Activated B cell treated with CpG ODN at 0.5 μM for 24 hours (primary cell): ENCODE measurements at regions not wholly inside any gene's neighbourhood (a gene's known extent, or its start where the extent isn't known, plus 50 kb on each side); places are given as distances from the start of the nearest gene placed in this dataset.

Source experiments
- ATAC-seq: fragments of 200-7000 bp; cut with Tn5 transposase; one replicate; pipeline ENCODE4 v1.10.0; 2021; ENCODE audit warnings: low read depth, mild to moderate bottlenecking, moderate library complexity
- CTCF ChIA-PET: fragments of 350-600 bp; sonication (Branson Sonifier 250); formaldehyde crosslinking; loops from one replicate; lab custom pipeline; 2021; ENCODE audit warnings: antibody characterized with exemption; lab: Charles Lee
- POLR2A ChIA-PET: fragments of 350-600 bp; sonication (Branson Sonifier 250); formaldehyde crosslinking; loops from one replicate; lab custom pipeline; 2021; ENCODE audit warnings: antibody characterized with exemption; lab: Charles Lee
- DNase-seq: peaks from one replicate; pipeline ENCODE4 v3.0.0; 2022
- H3K27ac Mint-ChIP-seq: one replicate; pipeline ENCODE4 v1.8.0; 2020; ENCODE audit warnings: mixed read lengths
- H3K27me3 Mint-ChIP-seq: one replicate; pipeline ENCODE4 v1.8.0; 2021; ENCODE audit warnings: mixed read lengths
- H3K36me3 Mint-ChIP-seq: one replicate; pipeline ENCODE4 v1.8.0; 2021; ENCODE audit warnings: low read depth, mixed read lengths
- H3K4me1 Mint-ChIP-seq: one replicate; pipeline ENCODE4 v1.8.0; 2021; ENCODE audit warnings: mixed read lengths
- H3K4me3 Mint-ChIP-seq: one replicate; pipeline ENCODE4 v1.8.0; 2020; ENCODE audit warnings: mild to moderate bottlenecking, mixed read lengths
- H3K9me3 Mint-ChIP-seq: one replicate; pipeline ENCODE4 v1.8.0; 2020; ENCODE audit warnings: mixed read lengths
- intact Hi-C: fragments of 100-400 bp; cut with micrococcal nuclease; formaldehyde crosslinking; loops from one replicate; pipeline ENCODE4 v1.15.1; 2024
- TF ChIP-seq, protein P1 (sequence below): fragments of 200-600 bp; IDR thresholded peaks from one replicate; pipeline ENCODE4 v1.8.0; 2022; ENCODE audit warnings: antibody characterized with exemption, mild to moderate bottlenecking

DNA sequence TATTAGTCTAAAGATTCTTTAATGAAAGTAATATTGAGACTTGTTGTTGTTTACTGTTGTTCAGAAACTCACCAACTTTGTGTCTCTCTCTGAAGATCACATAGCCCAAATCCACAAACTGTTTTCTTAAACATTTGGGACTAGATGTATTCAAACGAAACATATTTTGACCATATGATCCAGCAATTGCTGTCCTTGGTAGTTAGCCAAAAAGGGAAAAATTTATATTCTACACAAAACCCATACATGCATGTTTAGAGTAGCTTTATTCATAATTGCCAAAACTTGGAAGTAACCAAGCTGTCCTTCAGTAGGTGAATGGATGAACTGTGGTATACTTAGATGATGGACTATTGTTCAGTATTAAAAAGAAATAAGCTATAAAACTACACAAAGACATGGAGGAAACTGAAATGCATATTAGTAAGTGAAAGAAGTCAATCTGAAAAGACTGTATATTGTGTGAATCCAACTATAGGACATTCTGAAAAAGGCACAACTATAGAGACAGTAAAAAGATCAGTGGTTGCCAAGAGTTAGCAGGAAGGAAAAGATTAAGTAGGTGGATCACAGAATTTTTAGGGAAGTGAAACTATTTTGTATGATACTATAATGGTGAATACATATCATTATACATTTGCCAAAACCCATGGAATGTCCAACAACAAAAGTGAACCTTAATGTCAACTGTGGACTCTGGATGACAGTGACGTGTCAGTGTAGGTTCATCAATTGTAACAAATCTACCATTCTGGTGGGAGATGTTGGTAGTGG, 442.9 kb downstream of the INSC start:
- TF ChIP-seq, protein P1, sequence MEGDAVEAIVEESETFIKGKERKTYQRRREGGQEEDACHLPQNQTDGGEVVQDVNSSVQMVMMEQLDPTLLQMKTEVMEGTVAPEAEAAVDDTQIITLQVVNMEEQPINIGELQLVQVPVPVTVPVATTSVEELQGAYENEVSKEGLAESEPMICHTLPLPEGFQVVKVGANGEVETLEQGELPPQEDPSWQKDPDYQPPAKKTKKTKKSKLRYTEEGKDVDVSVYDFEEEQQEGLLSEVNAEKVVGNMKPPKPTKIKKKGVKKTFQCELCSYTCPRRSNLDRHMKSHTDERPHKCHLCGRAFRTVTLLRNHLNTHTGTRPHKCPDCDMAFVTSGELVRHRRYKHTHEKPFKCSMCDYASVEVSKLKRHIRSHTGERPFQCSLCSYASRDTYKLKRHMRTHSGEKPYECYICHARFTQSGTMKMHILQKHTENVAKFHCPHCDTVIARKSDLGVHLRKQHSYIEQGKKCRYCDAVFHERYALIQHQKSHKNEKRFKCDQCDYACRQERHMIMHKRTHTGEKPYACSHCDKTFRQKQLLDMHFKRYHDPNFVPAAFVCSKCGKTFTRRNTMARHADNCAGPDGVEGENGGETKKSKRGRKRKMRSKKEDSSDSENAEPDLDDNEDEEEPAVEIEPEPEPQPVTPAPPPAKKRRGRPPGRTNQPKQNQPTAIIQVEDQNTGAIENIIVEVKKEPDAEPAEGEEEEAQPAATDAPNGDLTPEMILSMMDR, result no peak
- H3K27me3 Mint-ChIP-seq, result no peaks in the 10 kb centered on the region
- no peak overlapping the region for H3K27ac Mint-ChIP-seq
- H3K4me1 Mint-ChIP-seq, result no peaks in the 10 kb centered on the region
- no peak for ATAC-seq
- H3K9me3 Mint-ChIP-seq, result no peaks in the 10 kb centered on the region
- no peak overlapping the region for H3K4me3 Mint-ChIP-seq
- CTCF ChIA-PET, result no interaction called here
- H3K36me3 Mint-ChIP-seq, result no peaks in the 10 kb centered on the region
- POLR2A ChIA-PET, result no interaction called here
- no peak for DNase-seq
- intact Hi-C loops, result no loop called here

DNA sequence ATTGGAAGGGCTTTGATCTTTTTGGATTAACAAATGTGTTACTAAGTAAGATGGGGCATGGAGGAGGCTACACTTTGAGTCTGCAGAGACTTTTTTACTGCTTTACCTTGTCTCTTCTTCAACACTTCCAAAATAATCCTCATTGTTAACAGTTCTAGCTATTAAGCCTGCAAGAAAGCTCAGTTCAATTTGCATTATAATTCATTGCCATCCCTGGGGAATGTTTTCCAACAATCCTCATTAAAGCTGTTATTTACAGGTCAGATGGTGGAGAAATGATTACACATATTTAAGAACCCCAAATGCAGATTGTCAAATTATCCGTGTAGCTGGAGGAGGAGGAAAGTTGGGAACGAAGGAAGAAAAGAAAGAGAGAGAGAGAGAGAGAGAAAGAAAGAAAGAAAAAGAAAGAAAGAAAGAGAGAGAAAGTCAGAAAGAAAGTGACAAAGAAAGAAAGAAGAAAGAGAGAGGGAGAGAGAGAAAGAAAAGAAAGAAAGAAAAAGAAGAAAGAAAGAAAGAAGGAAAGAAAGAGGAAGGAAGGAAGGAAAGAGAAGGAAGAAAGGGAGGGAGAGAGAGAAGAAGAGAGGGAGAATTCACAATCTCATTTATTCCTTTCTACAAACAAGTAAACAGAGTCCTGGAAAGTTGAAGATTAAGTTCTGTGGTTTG, 443.9 kb downstream of the INSC start:
- ATAC-seq, result no peak
- intact Hi-C loops, result no loop called here
- POLR2A ChIA-PET, result no interaction called here

DNA sequence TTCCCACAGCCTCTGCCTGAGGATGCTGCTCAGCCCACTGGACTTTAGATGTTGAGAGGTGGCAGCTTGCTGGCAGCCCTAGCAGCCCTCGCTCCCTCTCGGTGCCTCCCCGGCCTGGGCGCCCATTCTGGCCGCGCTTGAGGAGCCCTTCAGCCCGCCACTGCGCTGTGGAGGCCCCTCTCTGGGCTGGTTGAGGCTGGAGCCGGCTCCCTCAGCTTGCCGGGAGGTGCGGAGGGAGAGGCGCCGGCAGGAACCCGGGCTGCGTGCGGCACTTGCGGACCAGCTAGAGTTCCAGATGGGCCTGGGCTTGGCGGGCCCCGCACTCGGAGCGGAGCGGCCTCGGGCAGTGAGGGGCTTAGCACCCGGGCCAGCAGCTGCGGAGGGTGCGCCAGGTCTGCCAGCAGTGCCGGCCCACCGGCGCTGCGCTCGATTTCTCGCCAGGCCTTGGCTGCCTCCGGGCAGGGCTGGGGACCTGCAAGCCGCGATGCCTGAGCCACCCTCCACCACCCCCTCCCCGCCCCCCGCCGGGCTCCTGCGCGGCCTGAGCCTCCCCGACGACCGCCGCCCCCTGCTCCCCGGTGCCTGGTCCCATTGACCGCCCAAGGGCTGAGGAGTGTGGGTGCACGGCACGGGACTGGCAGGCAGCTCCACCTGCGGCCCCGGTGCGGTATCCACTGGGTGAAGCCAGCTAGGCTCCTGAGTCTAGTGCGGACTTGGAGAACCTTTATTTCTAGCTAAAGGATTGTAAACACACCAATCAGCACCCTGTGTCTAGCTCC, 446.2 kb downstream of the INSC start:
- Mint-ChIP-seq H3K27ac (no peak overlapping the region), H3K9me3 (no peaks in the 10 kb centered on the region), H3K36me3 (no peaks in the 10 kb centered on the region), H3K27me3 (no peaks in the 10 kb centered on the region), H3K4me3 (no peak overlapping the region), H3K4me1 (no peaks in the 10 kb centered on the region)
- intact Hi-C loops, result no loop called here
- TF ChIP-seq, protein P1, result no peak
- POLR2A ChIA-PET, result no interaction called here
- CTCF ChIA-PET, result no interaction called here
- ATAC-seq (no peak), DNase-seq (no peak)

More for the DNA sequence above, 443.9 kb downstream of the INSC start:
- DNase-seq, result no peak
- Mint-ChIP-seq H3K9me3 (no peaks in the 10 kb centered on the region), H3K27me3 (no peaks in the 10 kb centered on the region), H3K4me1 (no peaks in the 10 kb centered on the region), H3K36me3 (no peaks in the 10 kb centered on the region), H3K27ac (no peak overlapping the region), H3K4me3 (no peak overlapping the region)
- TF ChIP-seq, protein P1, result no peak
- CTCF ChIA-PET, result interaction anchor here (0.6 kb wide), 1 partner anchor 11 kb away, joined by 3 read pairs; no protein-coding TSS in a partner anchor

DNA sequence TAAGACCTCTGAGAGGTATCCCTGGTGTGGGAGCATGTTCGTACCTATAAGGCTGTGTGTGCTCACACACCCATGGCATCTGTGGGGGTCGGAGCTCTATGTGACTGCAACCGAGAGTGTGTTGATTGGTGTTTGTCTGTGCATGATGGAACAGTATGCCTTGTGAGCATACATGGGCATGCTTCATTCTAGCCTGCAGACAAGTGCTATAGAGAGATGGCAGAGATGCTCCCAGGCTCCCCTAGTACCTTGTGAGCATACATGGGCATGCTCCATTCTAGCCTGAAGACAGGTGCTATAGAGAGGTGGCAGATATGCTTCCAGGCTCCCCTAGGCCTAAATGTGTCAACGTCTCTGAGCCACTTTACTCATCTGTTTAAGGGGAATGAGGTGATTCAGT, 447.5 kb downstream of the INSC start:
- ATAC-seq (no peak), DNase-seq (no peak)
- no peaks in the 10 kb centered on the region for H3K9me3 Mint-ChIP-seq
- H3K4me1 Mint-ChIP-seq, result no peaks in the 10 kb centered on the region
- H3K27ac Mint-ChIP-seq, result no peak overlapping the region
- no peaks in the 10 kb centered on the region for H3K27me3 Mint-ChIP-seq
- intact Hi-C loops, result no loop called here
- no peak overlapping the region for H3K4me3 Mint-ChIP-seq
- TF ChIP-seq, protein P1, result no peak
- H3K36me3 Mint-ChIP-seq, result no peaks in the 10 kb centered on the region
- ChIA-PET POLR2A (no interaction called here), CTCF (no interaction called here)

DNA sequence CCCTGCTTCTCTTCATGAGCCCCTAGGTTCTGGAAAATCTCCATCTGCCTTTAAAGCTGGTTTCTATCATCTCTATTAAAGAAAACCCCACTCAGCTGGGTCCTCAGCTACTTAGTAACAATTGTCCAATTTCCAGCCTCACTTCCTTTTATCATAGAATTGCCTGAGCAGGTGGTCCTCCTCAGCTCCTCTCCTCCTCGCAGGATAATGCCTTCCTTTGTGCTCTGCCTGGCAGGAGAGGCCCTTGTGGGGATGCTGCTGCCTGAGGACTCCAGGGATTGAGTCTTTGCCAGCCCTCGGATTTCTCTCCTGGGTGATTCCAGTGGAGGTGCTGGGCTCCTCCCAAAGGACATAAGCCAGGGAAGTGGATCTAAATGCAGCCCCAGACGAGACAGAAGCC, 448.3 kb downstream of the INSC start:
- intact Hi-C loops, result no loop called here
- POLR2A ChIA-PET, result no interaction called here
- DNase-seq (no peak), ATAC-seq (no peak)
- no peaks in the 10 kb centered on the region for H3K4me1 Mint-ChIP-seq
- H3K36me3 Mint-ChIP-seq, result no peaks in the 10 kb centered on the region
- TF ChIP-seq, protein P1, result no peak
- H3K9me3 Mint-ChIP-seq, result no peaks in the 10 kb centered on the region
- no peak overlapping the region for H3K4me3 Mint-ChIP-seq
- H3K27me3 Mint-ChIP-seq, result no peaks in the 10 kb centered on the region
- CTCF ChIA-PET, result no interaction called here
- H3K27ac Mint-ChIP-seq, result no peak overlapping the region
